GM23338 (cell line): ENCODE measurements at regions not wholly inside any gene's neighbourhood (a gene's known extent, or its start where the extent isn't known, plus 50 kb on each side); places are given as distances from the start of the nearest gene placed in this dataset.

Experiments used
- ATAC-seq: fragments of 200-7000 bp; cut with Tn5 transposase; 3 replicates; pipeline ENCODE4 v1.9.1; 2020
- DNase-seq: peaks from one replicate; pipeline ENCODE4 v3.0.0-alpha.2; 2015; ENCODE audit warnings: low spot score
- H2AFZ ChIP-seq: fragments of 200-600 bp; sonication (generic); 2 replicates; pipeline ENCODE4 v1.8.0; 2016; ENCODE audit warnings: antibody characterized with exemption, mild to moderate bottlenecking, moderate library complexity
- H3F3A ChIP-seq: fragments of 200-600 bp; sonication (generic); replicated peaks from 2 replicates; pipeline ENCODE4 v1.8.0; 2017; ENCODE audit warnings: antibody characterized with exemption, mixed run types, low read depth
- H3K27ac ChIP-seq: fragments of 200-600 bp; sonication (generic); 2 replicates; pipeline ENCODE4 v1.6.1; 2016; ENCODE audit warnings: low read depth
- H3K27me3 ChIP-seq: fragments of 200-600 bp; sonication (generic); 2 replicates; pipeline ENCODE4 v1.8.0; 2016; ENCODE audit warnings: mild to moderate bottlenecking, mixed run types, moderate library complexity; ENCODE audit not compliant: insufficient read depth
- H3K36me3 ChIP-seq: fragments of 200-600 bp; sonication (generic); 2 replicates; pipeline ENCODE4 v1.8.0; 2016; ENCODE audit warnings: mild to moderate bottlenecking; ENCODE audit not compliant: insufficient read depth
- H3K4me1 ChIP-seq: fragments of 200-600 bp; sonication (generic); 2 replicates; pipeline ENCODE4 v1.8.0; 2016; ENCODE audit warnings: mild to moderate bottlenecking, moderate library complexity; ENCODE audit not compliant: insufficient read depth
- H3K4me2 ChIP-seq: fragments of 200-600 bp; sonication (generic); 2 replicates; pipeline ENCODE4 v1.7.1; 2017; ENCODE audit warnings: mixed run types
- H3K4me3 ChIP-seq: fragments of 200-600 bp; sonication (generic); 2 replicates; pipeline ENCODE4 v1.6.1; 2016; ENCODE audit warnings: mixed run types
- H3K79me2 ChIP-seq: fragments of 200-600 bp; sonication (generic); replicated peaks from 2 replicates; pipeline ENCODE4 v1.8.0; 2017; ENCODE audit warnings: mild to moderate bottlenecking; ENCODE audit not compliant: insufficient read depth
- H3K9me2 ChIP-seq: fragments of 200-600 bp; sonication (generic); 2 replicates; pipeline ENCODE4 v1.8.0; 2017; ENCODE audit not compliant: insufficient read depth
- H4K20me1 ChIP-seq: fragments of 200-600 bp; sonication (generic); replicated peaks from 2 replicates; pipeline ENCODE4 v1.8.0; 2017; ENCODE audit warnings: mild to moderate bottlenecking; ENCODE audit not compliant: insufficient read depth
- H3K27ac Mint-ChIP-seq: 2 replicates; pipeline ENCODE4 v1.8.0; 2020; ENCODE audit warnings: inconsistent platforms, mild to moderate bottlenecking, moderate library complexity, mixed read lengths
- H3K27me3 Mint-ChIP-seq: 3 replicates; pipeline ENCODE4 v1.8.0; 2022; ENCODE audit warnings: low read depth, mild to moderate bottlenecking, moderate library complexity, mixed read lengths, inconsistent platforms; ENCODE audit not compliant: insufficient read depth, poor library complexity
- H3K36me3 Mint-ChIP-seq: 3 replicates; pipeline ENCODE4 v1.8.0; 2021; ENCODE audit warnings: low read depth, mild to moderate bottlenecking, inconsistent platforms, moderate library complexity, mixed read lengths
- H3K4me1 Mint-ChIP-seq: 3 replicates; pipeline ENCODE4 v1.8.0; 2020; ENCODE audit warnings: mild to moderate bottlenecking, inconsistent platforms, mixed read lengths
- H3K4me3 Mint-ChIP-seq: 3 replicates; pipeline ENCODE4 v1.8.0; 2021; ENCODE audit warnings: moderate library complexity, mild to moderate bottlenecking, inconsistent platforms, mixed read lengths
- H3K9me3 Mint-ChIP-seq: 3 replicates; pipeline ENCODE4 v1.8.0; 2020; ENCODE audit warnings: moderate library complexity, mild to moderate bottlenecking, inconsistent platforms, mixed read lengths
- CREB1 ChIP-seq: fragments of 250-450 bp; sonication (Bioruptor Pico); IDR thresholded peaks from 2 replicates; pipeline ENCODE4 v1.5.0; 2020; ENCODE audit warnings: low read depth, mild to moderate bottlenecking, moderate library complexity
- CTCF ChIP-seq, 2 experiments: fragments of 200-600 bp in 1 of 2; sonication (generic) in 1 of 2; conservative IDR thresholded peaks; 2 replicates each; pipeline versions ENCODE4 v1.5.1 to v1.6.1; 2016 to 2017; ENCODE audit warnings: antibody characterized with exemption in 2 of 2, low read depth in 2 of 2, mild to moderate bottlenecking in 2 of 2, moderate library complexity in 1 of 2
- ETS1 ChIP-seq: IDR thresholded peaks from 2 replicates; pipeline ENCODE4 v1.6.1; 2016; ENCODE audit warnings: antibody characterized with exemption
- EZH2 ChIP-seq: fragments of 200-600 bp; sonication (generic); IDR thresholded peaks from one replicate; pipeline ENCODE4 v1.8.0; 2017; ENCODE audit warnings: antibody characterized with exemption, mild to moderate bottlenecking, low read depth; ENCODE audit not compliant: unreplicated experiment
- EZH2phosphoT487 ChIP-seq: fragments of 200-600 bp; sonication (generic); IDR thresholded peaks from one replicate; pipeline ENCODE4 v1.8.1; 2018; ENCODE audit warnings: antibody characterized with exemption; ENCODE audit not compliant: unreplicated experiment
- JUNB ChIP-seq: IDR thresholded peaks from one replicate; pipeline ENCODE4 v1.6.1; 2016; ENCODE audit warnings: antibody characterized with exemption; ENCODE audit not compliant: unreplicated experiment
- NANOG ChIP-seq: IDR thresholded peaks from 2 replicates; pipeline ENCODE4 v1.6.1; 2016; ENCODE audit warnings: antibody characterized with exemption, borderline replicate concordance
- POLR2AphosphoS5 ChIP-seq: IDR thresholded peaks from 2 replicates; pipeline ENCODE4 v1.6.1; 2016; ENCODE audit warnings: antibody characterized with exemption, low read depth
- REST ChIP-seq: IDR thresholded peaks from one replicate; pipeline ENCODE4 v1.6.1; 2018; ENCODE audit warnings: antibody characterized with exemption; ENCODE audit not compliant: unreplicated experiment
- STAT1 ChIP-seq: IDR thresholded peaks from one replicate; pipeline ENCODE4 v1.6.1; 2016; ENCODE audit warnings: antibody characterized with exemption; ENCODE audit not compliant: unreplicated experiment
- ZNF331 ChIP-seq: fragments of 250-450 bp; sonication (Bioruptor Pico); IDR thresholded peaks from 2 replicates; pipeline ENCODE4 v1.5.0; 2020; ENCODE audit warnings: low read depth, mild to moderate bottlenecking, moderate library complexity

GRCh38 chr2:100741880-100742276, 78.1 kb upstream of the NPAS2 start (continued):
- TF ChIP-seq CTCF (conservative IDR thresholded peaks at IDR 0.05; ENCODE audit: low read depth in 2 of 2) (no peak), EZH2 (no peak), ETS1 (no peak), STAT1 (no peak), EZH2phosphoT487 (no peak), JUNB (no peak), REST (no peak), NANOG (no peak), CREB1 (CRISPR knock-in tag) (no peak)

- H3K4me2 ChIP-seq, result no peak overlapping the region
- no peaks in the 10 kb centered on the region; the same call in 1 of the 2 replicates for H3K9me2 ChIP-seq
- H3K4me3 ChIP-seq, result no peak overlapping the region
- H3K79me2 ChIP-seq, result no peaks in the 10 kb centered on the region
- Mint-ChIP-seq H3K4me3 (no peak overlapping the region), H3K4me1 (no peaks in the 10 kb centered on the region), H3K36me3 (no peaks in the 10 kb centered on the region), H3K27ac (no peak overlapping the region), H3K27me3 (no peaks in the 10 kb centered on the region), H3K9me3 (no peaks in the 10 kb centered on the region; the same call in 2 of the 3 replicates)
- H3K4me1 ChIP-seq, result no peaks in the 10 kb centered on the region
- H3K27ac ChIP-seq, result no peak overlapping the region
- H4K20me1 ChIP-seq, result no peaks in the 10 kb centered on the region
- DNase-seq (no peak), ATAC-seq (no peak)
- no peaks in the 10 kb centered on the region for H3K27me3 ChIP-seq
- no peaks in the 10 kb centered on the region for H3F3A ChIP-seq
- no peaks in the 10 kb centered on the region for H3K36me3 ChIP-seq
- no peak overlapping the region for H2AFZ ChIP-seq
- TF ChIP-seq ZNF331 (CRISPR knock-in tag) (no peak), CREB1 (CRISPR knock-in tag) (no peak), POLR2AphosphoS5 (no peak), STAT1 (no peak), JUNB (no peak), CTCF (conservative IDR thresholded peaks at IDR 0.05; ENCODE audit: low read depth in 2 of 2) (no peak)
Observed at GRCh38 chr2:100742277-100743254, 77.4 kb upstream of the NPAS2 start.
